ENCODE measurements at regions not wholly inside any gene's neighbourhood (a gene's known extent, or its start where the extent isn't known, plus 50 kb on each side); places are given as distances from the start of the nearest gene placed in this dataset.
"Not testable (repeated sequence)": the region's sequence is repeated elsewhere in the genome, so short reads cannot be mapped to it uniquely, and the experiment has no call there.

DNA sequence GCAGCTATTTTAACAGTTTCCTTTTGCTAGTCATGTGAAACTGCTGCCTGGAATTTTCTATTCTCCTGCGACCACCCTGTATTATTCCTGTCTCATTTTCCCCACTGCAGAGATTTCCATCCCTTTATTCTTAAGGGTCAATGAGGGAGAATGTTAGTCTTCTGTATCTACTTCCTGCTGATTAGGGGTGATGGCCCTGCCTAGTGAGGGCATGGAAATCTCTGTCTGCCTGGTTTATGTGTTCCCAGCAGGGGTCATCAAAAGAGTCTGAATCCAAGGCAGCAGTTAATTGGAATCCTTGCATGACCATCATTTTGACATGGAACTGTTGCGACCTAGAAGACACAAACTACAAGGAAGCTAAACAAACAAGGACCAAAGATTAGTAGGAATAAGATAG is 325.2 kb downstream of the PLPP3 start:
- DNase-seq = no peak
- WGBS, 2 donors = 85 to 90% methylated on average over 2 of the region's 2 CpGs
- no peaks in the 10 kb centered on the region for H3K27me3 ChIP-seq
- H3K9me3 ChIP-seq = no peaks in the 10 kb centered on the region
- no peak overlapping the region for H3K4me3 ChIP-seq
- no peaks in the 10 kb centered on the region for H3K4me1 ChIP-seq
- no peaks in the 10 kb centered on the region for H3K36me3 ChIP-seq (ENCODE audit: low read depth, missing control alignments)
- no peak overlapping the region for H3K27ac ChIP-seq
- no peak for TF ChIP-seq POLR2A (IDR thresholded peaks at IDR 0.05)
- TF ChIP-seq, protein P1, sequence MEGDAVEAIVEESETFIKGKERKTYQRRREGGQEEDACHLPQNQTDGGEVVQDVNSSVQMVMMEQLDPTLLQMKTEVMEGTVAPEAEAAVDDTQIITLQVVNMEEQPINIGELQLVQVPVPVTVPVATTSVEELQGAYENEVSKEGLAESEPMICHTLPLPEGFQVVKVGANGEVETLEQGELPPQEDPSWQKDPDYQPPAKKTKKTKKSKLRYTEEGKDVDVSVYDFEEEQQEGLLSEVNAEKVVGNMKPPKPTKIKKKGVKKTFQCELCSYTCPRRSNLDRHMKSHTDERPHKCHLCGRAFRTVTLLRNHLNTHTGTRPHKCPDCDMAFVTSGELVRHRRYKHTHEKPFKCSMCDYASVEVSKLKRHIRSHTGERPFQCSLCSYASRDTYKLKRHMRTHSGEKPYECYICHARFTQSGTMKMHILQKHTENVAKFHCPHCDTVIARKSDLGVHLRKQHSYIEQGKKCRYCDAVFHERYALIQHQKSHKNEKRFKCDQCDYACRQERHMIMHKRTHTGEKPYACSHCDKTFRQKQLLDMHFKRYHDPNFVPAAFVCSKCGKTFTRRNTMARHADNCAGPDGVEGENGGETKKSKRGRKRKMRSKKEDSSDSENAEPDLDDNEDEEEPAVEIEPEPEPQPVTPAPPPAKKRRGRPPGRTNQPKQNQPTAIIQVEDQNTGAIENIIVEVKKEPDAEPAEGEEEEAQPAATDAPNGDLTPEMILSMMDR (IDR thresholded peaks at IDR 0.05) = no peak
- intact Hi-C loops (cut with DNase I; ENCODE audit: low total_unique reads) = no loop called here

DNA sequence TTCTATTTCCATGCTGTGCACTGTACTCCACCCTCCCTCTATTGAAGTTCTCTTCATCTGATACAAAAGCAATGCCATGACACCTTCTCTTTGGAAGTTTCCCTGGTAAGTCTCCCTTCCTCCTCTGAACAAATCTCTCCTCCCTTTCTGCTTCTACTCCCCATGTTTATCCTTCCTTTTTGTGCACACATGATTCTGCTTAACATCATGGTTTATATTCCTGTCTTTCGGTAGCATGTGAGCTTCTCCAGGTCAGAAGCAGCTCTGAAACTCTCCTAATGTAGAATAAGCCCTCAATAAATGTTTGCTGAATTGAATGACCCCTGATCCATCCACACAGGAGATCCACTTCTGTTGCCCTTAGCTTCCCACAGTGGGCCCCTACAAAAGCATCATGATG is 328.6 kb downstream of the PLPP3 start:
- intact Hi-C loops (cut with DNase I; ENCODE audit: low total_unique reads) = no loop called here
- no peaks in the 10 kb centered on the region for H3K27me3 ChIP-seq
- TF ChIP-seq, protein P1 (IDR thresholded peaks at IDR 0.05) = no peak
- no peak for TF ChIP-seq POLR2A (IDR thresholded peaks at IDR 0.05)
- H3K27ac ChIP-seq = no peak overlapping the region
- DNase-seq = no peak
- no peaks in the 10 kb centered on the region for H3K4me1 ChIP-seq
- 67 to 100% methylated on average over 1 of the region's 1 CpG for WGBS, 2 donors
- H3K36me3 ChIP-seq (ENCODE audit: low read depth, missing control alignments) = no peaks in the 10 kb centered on the region
- H3K9me3 ChIP-seq = no peaks in the 10 kb centered on the region
- H3K4me3 ChIP-seq = no peak overlapping the region

DNA sequence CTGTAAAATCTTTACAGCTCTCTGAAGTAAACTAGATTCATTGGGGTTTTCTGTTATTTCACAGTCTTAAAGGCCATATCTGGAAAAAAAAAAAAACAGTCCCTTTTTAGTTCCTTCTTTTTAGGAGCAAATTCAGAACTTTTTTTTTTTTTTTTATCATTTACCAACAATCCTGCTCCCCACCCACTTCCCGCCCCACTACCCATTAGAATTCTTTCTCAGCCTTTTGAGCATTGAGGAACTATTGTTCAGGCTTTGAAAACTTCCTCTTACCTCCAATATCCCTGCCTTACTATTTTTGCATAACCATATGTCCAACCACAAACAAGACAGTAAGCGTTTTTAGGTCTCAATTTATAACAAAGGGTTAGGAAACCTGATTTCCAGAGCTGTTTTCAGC is 330.1 kb downstream of the PLPP3 start:
- no peak for DNase-seq
- Histone ChIP-seq H3K27ac (no peak overlapping the region), H3K36me3 (ENCODE audit: low read depth, missing control alignments) (no peaks in the 10 kb centered on the region), H3K27me3 (no peaks in the 10 kb centered on the region), H3K4me1 (no peaks in the 10 kb centered on the region), H3K9me3 (no peaks in the 10 kb centered on the region), H3K4me3 (no peak overlapping the region)
- TF ChIP-seq POLR2A (IDR thresholded peaks at IDR 0.05) = no peak
- TF ChIP-seq, protein P1 (IDR thresholded peaks at IDR 0.05) = no peak
- intact Hi-C loops (cut with DNase I; ENCODE audit: low total_unique reads) = no loop called here
- WGBS, 2 donors = 84 to 89% methylated on average over 2 of the region's 2 CpGs

DNA sequence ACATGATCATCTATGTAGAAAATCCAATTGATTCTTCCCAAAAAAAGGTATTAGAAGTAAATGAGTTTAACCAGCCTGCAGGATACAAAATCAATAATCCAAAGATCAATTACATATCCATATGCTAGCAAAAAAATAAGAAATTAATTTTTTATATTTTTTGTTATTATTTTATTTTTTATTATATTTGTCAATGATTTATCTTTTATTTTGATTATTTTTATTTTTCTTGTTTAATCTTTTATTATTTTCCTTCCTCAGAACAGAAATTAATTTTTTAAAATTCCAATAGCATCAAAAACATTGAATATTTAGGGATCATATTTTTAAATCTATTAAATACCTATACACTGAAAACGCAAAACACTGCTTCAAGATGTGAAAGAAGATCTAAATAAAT is 331.2 kb downstream of the PLPP3 start:
- Histone ChIP-seq H3K27ac (no peak overlapping the region), H3K4me3 (no peak overlapping the region), H3K27me3 (no peaks in the 10 kb centered on the region), H3K36me3 (ENCODE audit: low read depth, missing control alignments) (no peaks in the 10 kb centered on the region), H3K9me3 (no peaks in the 10 kb centered on the region), H3K4me1 (no peaks in the 10 kb centered on the region)
- intact Hi-C loops (cut with DNase I; ENCODE audit: low total_unique reads) = no loop called here
- 96 to 97% methylated on average over 1 of the region's 1 CpG for WGBS, 2 donors
- DNase-seq = no peak
- TF ChIP-seq POLR2A (IDR thresholded peaks at IDR 0.05) = no peak
- TF ChIP-seq, protein P1 (IDR thresholded peaks at IDR 0.05) = no peak

DNA sequence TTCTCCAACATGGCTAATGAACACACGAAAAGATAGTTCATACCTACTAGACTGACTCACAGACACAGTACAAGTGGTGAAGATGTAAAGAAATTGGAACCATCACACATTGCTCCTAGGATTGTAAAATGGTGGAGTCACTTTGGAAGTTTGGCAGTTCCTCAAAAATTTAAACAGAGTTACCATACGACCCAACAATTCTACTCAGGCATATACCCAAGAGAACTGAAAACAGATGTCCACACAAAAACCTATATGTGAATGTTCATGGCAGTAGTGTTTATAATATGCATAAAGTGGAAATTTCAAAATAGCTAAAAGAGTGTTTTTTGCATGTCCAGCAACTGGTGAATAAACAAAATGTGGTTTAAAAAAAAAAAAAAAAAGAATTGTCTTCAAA is 332.6 kb downstream of the PLPP3 start:
- WGBS, 2 donors = 89 to 92% methylated on average over 2 of the region's 2 CpGs

More for the DNA sequence above, 332.6 kb downstream of the PLPP3 start:
- H3K27ac ChIP-seq; H3K4me3 ChIP-seq; intact Hi-C loops (cut with DNase I; ENCODE audit: low total_unique reads); H3K36me3 ChIP-seq (ENCODE audit: low read depth, missing control alignments); H3K27me3 ChIP-seq; H3K4me1 ChIP-seq; DNase-seq; H3K9me3 ChIP-seq: not testable (repeated sequence)

Measured in testis (tissue), 2 donors.